SK-N-MC (cell line): ENCODE measurements at regions not wholly inside any gene's neighbourhood (a gene's known extent, or its start where the extent isn't known, plus 50 kb on each side); places are given as distances from the start of the nearest gene placed in this dataset.

Experiments used
- EZH2 ChIP-seq: fragments of 200-600 bp; sonication (generic); IDR thresholded peaks from one replicate; pipeline ENCODE4 v1.6.1; 2017; ENCODE audit warnings: antibody characterized with exemption
- POLR2AphosphoS5 ChIP-seq: IDR thresholded peaks from 2 replicates; pipeline ENCODE4 v1.6.1; 2012; ENCODE audit warnings: mild to moderate bottlenecking, low read depth, low read length, borderline replicate concordance

- no peak for TF ChIP-seq POLR2AphosphoS5
- TF ChIP-seq EZH2 = no peak
These were observed 209.8 kb downstream of the RTL9 start for GRCh38 chrX:110568441-110568840.
